HG02970 (cell line): ENCODE measurements at regions not wholly inside any gene's neighbourhood (a gene's known extent, or its start where the extent isn't known, plus 50 kb on each side); places are given as distances from the start of the nearest gene placed in this dataset.
"Not testable (repeated sequence)": the region's sequence is repeated elsewhere in the genome, so short reads cannot be mapped to it uniquely, and the experiment has no call there.

Experiments
- ATAC-seq: cut with Tn5 transposase; IDR thresholded peaks from one replicate; pipeline ENCODE4 v1.9.1; 2021; ENCODE audit warnings: mild to moderate bottlenecking, moderate library complexity, moderate number of reproducible peaks; ENCODE audit not compliant: unreplicated experiment, low FRiP score

DNA sequence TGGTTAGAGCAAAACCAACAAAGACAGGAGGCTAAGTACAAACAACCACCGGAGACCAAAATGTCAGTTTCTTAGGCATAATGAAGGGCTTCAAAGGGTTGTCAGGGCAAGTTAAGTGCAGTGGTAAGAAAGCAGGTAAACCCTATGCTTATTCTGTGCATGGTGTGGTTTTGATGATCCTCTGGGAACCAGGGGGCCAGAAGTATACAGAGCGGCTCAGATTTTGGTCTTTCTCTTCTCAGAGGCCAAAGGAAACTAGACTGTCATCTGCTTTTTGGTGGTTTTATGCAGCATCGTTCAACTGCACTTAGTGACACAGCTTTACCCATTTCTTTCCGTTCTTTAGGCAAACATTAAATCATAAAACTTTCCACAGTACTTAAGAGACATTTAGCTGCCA, 332.7 kb upstream of the CELF2 start:
- ATAC-seq = no peak

DNA sequence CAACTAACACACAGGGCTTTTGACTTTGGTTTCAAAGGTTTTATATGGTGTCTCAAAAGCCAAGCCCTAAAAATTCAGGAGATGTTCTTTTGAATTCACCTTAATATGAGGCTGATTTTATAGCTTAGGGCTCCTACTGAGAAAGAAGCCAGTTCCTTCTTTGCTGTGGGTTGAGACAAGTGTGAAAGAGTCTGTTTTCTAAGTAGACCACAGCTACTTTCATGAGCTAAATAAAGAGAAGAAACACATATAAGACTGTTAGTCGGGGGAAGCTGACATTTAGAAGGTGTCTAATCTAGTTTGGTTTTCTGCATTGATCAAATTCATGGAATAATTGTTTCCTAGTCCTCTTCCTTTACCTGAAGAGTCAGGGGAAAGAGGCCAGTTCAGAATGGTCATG, 332.1 kb upstream of the CELF2 start:
- ATAC-seq = no peak

DNA sequence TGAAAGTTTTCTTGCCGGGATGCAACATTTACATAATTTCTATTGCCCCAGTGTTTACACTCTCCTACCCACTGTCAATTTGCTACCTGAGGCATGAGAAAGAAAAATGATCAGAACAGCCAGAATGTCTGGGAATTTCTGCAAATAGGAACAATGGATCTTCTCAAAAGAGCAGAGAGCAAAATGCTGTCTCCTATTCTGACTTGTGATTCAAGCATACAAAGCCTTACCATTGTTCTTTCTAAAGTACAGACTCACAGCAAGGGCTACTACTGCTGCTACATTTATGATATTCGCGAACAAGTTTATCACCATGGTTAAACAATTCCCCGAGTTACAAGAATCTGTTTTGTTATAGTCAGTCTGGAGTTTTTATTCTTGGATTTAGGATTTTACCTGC, 329.9 kb upstream of the CELF2 start:
- ATAC-seq = no peak

DNA sequence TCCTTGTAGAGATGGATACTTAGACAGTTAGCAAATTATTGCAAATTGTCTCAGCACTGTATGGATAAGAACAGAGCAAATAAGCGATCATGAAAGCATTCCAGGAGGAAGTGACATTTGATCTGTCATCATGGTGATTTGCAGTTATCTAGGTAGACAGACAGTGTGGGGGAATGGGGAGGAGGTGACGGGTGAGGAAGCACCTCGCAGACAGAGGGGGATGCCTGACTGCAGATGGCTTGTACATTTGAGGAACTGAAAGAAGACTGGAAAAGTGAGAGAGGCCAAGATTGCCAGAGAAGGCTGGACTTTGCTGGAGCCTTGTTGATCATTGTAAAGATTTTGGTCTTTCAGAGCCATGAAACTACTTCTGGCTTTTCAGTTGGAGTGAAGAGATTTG, 318.2 kb upstream of the CELF2 start:
- ATAC-seq = no peak

DNA sequence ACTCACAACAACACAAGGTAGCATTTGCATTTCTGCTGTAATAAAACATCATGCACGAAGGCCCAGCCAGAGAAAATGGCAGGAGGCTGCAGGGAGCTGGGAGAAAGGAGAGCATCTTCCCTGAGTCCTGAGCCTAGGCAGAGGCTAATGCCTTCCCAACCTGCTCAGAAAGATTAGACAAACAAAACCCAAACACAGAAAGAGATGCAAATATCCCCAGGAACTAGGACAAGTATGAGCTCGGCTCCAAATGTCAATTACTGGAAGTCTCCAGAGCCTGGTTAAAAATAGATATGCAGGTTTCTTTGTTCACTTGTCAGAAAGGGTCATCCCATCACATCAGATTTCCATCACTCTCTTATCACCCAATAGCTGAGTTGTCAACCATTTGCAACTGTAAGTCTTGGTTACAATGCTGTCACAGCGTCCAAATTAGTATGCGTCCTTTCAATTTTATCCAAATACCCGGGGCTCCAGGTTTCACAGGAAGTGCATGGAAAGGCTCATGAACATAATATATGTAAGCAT, 316.5 kb upstream of the CELF2 start:
- no peak for ATAC-seq

DNA sequence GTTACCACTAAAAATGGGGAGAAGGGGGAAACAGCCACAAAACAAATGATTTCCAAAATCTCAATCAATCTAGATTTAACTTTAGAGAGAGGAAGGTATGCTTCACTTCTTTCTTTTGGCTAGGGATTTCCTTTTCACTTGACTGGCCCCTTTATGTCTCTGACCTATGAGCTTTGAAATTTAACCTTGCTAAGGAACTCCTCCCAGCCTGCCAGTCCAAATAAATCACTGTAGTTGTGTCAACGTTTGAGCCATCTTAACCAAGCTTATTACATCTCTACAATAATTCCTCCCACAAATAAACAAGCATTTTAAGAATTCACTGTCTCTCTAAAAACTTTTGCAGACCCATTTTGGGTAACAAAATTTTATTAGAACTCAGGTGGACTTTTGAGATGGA, 315.5 kb upstream of the CELF2 start:
- no peak for ATAC-seq

DNA sequence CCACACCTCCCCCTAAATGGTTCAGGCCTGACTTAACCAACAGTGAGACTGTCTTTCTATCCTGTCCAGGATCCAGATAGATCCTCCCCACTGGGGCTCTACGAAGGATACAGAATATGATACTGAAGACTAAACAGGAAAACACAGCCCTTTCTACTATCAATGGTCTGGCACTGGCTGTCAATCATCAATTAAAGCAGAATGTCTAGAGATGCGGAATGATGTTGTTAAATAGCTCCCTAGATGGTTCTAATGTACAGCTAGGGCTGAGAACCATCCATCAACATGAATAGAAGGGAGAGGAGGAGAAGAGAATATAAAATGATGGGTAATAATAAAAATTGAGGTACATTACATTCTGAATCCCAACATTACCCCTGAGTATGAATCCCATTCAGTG, 314.3 kb upstream of the CELF2 start:
- ATAC-seq = no peak

DNA sequence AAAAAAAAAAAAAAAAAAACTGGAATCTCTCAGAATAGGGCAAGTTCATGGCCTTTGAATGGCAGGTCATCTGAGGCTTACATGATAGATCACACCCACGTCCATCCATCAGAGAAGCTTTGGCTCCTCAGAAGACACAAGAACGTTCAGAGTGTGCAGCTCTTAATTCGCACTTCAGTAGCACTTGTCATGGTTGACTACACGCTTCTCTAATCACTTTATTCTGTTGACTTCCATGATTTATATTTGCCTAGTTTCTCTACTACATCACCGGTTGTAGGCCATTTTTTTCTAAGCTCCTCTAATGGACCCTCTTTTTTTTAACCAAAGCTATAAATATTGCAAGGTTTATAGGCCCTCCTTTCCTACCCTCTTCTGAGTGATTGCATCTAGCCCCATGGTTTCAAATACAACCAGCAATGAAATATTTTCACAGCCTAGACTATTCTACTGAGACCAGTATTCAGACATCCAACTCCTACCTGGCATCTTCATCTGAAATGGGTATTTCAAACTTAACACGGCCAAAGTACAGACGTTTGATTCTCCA, 305.4 kb upstream of the CELF2 start:
- ATAC-seq = no peak

DNA sequence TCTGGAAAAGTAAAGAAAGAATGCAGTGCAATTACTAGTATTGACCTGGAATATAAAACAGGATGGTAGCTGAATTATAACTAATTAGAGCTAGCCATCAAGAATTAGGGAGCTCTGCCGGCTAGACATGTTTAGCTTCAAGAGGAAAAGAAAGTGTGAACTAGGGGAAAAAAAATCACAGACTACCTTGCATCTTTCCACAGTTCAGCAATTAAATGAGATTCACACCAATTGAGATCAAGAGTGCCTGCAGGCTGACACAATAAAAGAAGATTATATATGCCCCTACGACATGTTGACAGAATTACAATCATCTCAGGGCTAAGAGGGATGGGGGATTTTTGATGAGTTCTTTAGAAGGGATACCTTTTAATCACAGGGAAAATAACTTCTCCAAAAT, 303.3 kb upstream of the CELF2 start:
- no peak for ATAC-seq

DNA sequence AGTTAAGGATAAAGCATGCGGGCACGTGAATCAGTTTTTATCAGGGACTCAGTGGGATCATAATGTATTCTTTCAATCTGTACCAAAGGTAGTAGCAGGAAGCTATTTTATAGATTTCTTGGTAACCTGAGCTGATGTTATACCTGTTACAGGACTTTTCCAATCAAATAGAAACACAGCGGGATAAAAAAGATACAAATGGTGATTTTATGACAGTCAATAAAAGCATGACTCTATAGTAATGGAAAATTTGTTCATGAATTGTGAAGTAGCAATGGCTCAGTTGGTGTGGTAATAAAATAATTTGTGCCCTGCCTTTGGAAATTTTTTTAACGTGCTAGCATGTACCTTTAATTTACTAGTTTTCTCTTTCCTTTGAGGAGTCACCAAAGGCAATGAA, 300.7 kb upstream of the CELF2 start:
- ATAC-seq = no peak

DNA sequence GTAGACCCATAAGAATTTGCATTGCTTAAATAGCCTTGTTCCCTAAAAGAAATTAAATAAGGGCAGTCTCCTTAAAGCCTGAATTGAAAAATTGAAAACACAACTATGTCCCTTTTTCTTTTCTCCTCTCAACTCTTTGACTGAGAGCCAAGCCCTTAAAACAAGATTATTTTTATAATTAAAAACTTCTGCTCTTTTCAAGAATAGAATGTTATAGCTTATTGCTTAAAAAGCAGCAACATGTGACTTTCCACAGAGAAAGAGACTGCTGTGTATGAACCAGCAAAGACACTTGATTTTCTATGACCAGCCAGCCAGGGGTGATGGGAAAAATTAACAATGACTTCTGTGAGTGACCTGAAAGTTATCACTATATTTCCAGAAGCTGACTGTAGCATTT, 295.2 kb upstream of the CELF2 start:
- ATAC-seq = no peak

DNA sequence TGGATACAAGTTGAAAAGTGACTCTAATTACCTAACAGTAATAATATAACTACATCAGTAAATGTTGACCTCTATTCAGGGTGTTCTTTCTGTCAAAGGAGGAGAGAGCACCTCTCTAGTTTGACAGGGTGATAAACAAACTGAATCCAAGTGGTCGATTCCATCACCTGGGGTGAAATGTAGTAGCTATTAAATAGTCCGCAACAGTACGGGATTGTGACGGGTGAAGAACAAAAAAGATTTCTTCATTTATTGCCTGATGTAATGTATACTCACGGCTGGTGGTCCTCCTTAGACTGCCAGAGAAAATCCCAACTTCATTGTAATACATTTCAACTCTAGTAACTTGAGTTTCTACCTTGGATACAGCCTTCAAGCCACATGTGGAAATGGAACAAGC, 292.5 kb upstream of the CELF2 start:
- no peak for ATAC-seq

DNA sequence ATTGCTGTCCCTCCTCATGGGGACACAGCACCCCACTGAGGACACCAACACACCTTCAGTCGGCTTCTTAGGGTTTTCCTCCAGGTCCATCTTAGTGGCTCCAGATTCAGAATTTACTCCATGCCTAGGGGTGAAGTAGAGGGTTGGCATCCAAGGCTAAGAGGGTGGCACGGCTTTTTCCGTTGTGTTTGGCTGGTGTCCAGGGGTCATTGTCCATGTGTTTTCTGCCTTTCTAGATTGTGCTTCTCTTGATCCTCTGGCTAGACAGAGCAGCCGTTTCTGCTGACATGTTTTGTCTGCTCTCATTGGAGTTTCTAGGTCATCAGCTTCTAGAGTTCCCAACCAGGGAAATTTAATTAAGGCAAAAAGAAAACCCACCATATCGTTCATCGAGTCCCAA, 291.6 kb upstream of the CELF2 start:
- no peak for ATAC-seq

DNA sequence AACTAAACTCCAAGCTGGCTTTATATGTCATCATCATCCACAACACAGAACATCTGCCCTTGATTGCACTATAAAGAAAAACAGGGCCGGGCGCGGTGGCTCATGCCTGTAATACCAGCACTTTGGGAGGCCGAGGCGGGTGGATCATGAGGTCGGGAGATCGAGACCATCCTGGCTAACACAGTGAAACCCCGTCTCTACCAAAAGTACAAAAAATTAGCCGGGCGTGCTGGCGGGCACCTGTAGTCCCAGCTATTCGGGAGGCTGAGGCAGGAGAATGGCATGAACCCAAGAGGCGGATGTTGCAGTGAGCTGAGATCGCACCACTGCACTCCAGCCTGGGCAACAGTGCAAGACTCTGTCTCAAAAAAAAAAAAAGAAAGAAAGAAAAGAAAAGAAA, 290.3 kb upstream of the CELF2 start:
- not testable (repeated sequence) for ATAC-seq

DNA sequence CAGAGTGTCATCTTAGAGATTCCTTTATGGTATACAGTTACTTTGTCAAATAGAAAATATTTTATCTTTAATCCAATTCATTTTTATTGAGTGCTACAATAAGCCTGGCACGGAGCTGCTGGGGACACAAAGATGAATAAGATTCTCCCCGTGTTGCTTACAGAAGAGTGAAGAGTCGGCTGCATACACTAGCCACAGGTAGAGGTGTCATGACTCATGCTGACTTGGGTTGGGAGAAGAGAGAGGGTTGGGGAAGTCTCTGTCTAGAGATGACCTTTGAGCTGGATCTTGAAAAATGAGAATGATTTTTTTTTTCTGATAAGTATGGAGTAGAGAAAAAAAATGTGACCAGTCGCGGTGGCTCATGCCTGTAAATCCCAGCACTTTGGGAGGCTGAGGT, 289.9 kb upstream of the CELF2 start:
- no peak for ATAC-seq

DNA sequence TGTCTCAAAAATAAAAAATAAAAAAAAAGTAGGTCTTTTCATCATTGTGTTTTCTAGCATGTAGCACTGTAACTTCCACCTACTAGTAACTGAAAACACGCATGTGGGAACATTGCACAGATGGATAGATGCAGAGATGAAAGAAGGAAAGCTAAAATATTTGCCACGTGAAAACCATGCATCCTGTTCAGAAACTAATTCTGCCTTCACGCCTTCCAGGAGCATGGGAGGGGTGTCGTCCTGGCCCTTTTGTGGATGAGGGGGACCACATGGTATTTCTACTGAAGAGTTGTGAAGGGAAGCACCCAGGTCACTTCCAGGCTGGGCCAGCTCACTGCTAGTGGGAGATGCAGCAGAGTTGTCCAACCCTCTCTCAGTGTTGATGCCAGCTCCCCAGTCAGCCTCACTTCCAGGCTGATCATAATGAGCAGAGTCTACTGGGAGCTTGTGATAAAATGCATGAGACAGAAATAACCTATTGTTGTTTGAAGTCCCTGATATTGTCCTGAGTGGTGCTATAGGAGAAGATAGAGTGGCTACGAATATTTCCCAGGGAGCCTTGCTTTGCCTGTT, 287.1 kb upstream of the CELF2 start:
- no peak for ATAC-seq

DNA sequence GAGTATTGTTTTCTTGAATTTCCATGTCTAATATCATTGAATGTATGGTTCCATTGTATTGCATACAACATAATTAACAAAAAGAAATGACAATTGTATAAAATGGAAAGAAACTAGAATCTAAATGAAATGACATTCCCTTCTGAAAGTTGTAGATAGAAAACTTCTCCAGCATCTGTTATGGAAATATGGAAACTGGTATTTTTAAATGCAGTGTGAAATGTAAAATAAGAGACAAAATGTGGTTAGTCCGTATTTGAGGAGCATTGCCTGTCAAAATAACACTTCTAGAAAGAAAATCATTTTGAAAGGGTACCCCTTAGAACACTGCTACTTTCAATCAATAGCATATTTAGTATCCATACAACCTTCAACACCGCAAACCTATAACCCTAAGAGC, 286.3 kb upstream of the CELF2 start:
- no peak for ATAC-seq

DNA sequence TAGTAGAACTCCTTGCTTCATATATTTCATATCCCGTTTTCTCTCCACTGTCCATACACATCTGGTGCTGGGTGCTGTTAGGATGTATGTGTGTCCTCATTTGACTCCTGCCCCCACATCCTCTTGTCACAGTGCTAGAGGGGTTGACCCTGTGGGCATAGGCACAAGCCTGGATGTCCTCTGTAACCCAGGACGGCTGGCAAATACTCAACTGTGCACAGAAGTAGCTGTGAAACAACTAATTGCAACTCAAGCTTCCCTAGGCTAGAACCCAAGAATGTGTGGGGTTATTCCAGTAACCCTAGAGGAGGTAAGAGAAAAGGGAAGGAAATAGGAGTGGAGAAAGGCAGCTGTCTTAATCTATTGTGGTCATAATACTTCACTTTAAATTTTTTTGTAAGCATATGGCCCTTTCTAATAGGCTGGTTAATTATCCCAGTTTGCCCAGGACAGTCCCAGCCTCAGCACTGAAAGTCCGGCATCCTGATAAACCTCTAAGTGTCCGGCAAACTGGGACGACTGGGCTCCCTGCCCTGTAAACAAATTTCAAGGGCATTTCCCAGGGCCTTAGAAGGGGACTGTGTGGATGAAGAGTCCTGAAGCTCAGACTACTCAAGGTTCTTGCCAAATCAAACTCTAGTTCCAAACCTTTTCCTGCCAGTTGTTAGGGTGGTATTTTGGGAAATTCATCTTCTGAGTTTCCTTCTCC, 283.2 kb upstream of the CELF2 start:
- no peak for ATAC-seq

DNA sequence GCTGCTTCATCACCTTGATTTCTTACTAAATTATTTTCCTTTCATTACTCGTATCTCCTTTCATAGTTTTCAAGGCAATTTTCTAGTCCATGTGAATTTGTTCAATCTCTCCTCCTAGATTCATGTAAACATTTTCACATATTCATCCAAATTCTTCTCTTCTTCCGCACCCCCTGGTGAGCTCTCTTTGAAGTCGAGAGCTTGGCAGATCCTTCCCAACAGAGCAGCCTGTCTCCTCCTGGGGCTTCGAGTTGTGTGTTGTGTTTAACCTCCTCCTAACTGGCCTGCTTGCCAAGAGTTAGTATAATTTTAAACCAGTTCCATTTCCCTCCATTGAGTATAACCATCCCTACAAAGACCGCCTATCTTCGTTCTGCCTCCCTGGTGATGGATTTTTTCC, 272.4 kb upstream of the CELF2 start:
- no peak for ATAC-seq

DNA sequence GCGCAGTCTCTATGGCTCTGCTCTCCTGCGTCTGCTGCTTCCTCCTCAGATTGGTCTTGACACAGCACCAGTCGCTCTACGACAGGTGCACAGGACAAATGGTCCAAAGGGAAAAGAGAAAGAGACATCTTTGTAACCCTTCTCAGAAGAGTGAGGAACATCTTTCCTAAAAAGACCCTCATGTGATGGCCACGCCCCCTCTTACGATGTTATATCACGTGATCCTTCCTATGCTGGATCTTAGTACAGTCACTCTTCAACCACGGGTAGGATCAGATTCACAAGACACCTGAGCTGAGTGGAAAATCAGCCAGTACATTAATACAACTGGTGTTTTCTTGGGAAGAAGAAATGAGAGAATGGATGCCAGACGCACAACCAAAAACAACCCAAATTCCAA, 262.2 kb upstream of the CELF2 start:
- ATAC-seq = no peak

DNA sequence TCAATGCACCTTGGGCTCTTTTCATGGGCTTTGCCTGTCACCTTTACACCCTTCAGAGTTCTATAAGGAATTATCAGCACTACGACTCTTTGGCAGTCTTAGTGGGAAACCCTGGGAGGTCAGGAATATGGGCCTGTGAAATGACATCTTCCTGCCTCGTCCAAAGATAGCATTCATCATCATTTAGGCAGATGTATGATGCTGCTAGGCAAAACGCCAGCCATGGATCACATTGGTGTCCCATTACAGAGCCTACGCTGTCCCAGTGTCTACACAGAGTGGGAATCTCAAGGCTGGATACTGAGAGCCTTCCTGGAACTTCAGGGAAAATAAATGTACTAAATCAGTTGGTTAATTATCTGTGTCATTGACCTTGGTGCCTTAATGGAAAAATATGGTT, 259.4 kb upstream of the CELF2 start:
- ATAC-seq = no peak

DNA sequence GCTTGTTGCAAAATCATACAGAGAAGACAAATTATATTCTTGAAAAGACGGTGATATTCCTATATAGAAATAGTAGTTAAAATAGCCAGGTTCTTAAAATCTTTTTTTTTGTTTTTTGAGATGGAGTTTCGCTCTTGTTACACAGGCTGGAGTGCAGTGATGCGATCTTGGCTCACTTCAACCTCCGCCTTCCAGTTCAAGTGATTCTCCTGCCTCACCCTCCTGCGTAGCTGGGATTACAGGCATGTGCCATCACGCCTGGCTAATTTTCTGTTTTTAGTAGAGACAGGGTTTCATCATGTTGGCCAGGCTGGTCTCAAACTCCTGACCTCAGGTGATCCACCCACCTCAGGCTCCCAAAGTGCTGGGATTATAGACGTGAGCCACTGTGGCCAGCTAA, 257.9 kb upstream of the CELF2 start:
- not testable (repeated sequence) for ATAC-seq
